Activated CD8-positive, alpha-beta T cell treated with anti-CD3 and anti-CD28 coated beads, Interleukin-2, amount 10 ng/mL, durations not matched to agents 7 days and 5 days (primary cell): ENCODE measurements at regions not wholly inside any gene's neighbourhood (a gene's known extent, or its start where the extent isn't known, plus 50 kb on each side); places are given as distances from the start of the nearest gene placed in this dataset.

Experiments
- ATAC-seq: fragments of 150-1000 bp; cut with Tn5 transposase; one replicate; pipeline ENCODE4 v1.10.0; 2021; ENCODE audit warnings: moderate library complexity
- CTCF ChIA-PET: fragments of 350-600 bp; sonication (Branson Sonifier 250); formaldehyde crosslinking; loops from one replicate; lab custom pipeline; 2021; ENCODE audit warnings: antibody characterized with exemption; lab: Charles Lee
- POLR2A ChIA-PET: fragments of 350-600 bp; sonication (Branson Sonifier 250); formaldehyde crosslinking; loops from one replicate; lab custom pipeline; 2021; ENCODE audit warnings: antibody characterized with exemption; lab: Charles Lee
- DNase-seq: peaks from one replicate; pipeline ENCODE4 v3.0.0-alpha.2; 2020
- H3K27ac Mint-ChIP-seq: one replicate; pipeline ENCODE4 v1.8.0; 2021; ENCODE audit warnings: mild to moderate bottlenecking, mixed read lengths
- H3K27me3 Mint-ChIP-seq: one replicate; pipeline ENCODE4 v1.8.0; 2021; ENCODE audit warnings: low read depth, mixed read lengths
- H3K36me3 Mint-ChIP-seq: one replicate; pipeline ENCODE4 v1.8.0; 2021; ENCODE audit warnings: low read depth, mixed read lengths
- H3K4me1 Mint-ChIP-seq: one replicate; pipeline ENCODE4 v1.8.0; 2021; ENCODE audit warnings: low read depth, mixed read lengths
- H3K4me3 Mint-ChIP-seq: one replicate; pipeline ENCODE4 v1.8.0; 2021; ENCODE audit warnings: mild to moderate bottlenecking, mixed read lengths
- H3K9me3 Mint-ChIP-seq: one replicate; pipeline ENCODE4 v1.8.0; 2022; ENCODE audit warnings: mixed read lengths; ENCODE audit not compliant: insufficient read depth

- ChIA-PET CTCF (no interaction called here), POLR2A (no interaction called here)
- Mint-ChIP-seq H3K4me3 (no peak overlapping the region), H3K4me1 (no peaks in the 10 kb centered on the region), H3K36me3 (no peaks in the 10 kb centered on the region), H3K9me3 (no peaks in the 10 kb centered on the region), H3K27me3 (no peaks in the 10 kb centered on the region), H3K27ac (no peak overlapping the region)
- ATAC-seq (no peak), DNase-seq (no peak)
These were observed 207.8 kb upstream of the AMOT start for GRCh38 chrX:113048480-113048879.

- no peak overlapping the region for H3K27ac Mint-ChIP-seq
- H3K36me3 Mint-ChIP-seq = no peaks in the 10 kb centered on the region
- DNase-seq (no peak), ATAC-seq (no peak)
- H3K4me1 Mint-ChIP-seq = no peaks in the 10 kb centered on the region
- no peak overlapping the region for H3K4me3 Mint-ChIP-seq
- ChIA-PET CTCF (no interaction called here), POLR2A (no interaction called here)
- H3K27me3 Mint-ChIP-seq = no peaks in the 10 kb centered on the region
- H3K9me3 Mint-ChIP-seq = no peaks in the 10 kb centered on the region
These were observed 193.5 kb upstream of the AMOT start for GRCh38 chrX:113033966-113034680.

- Mint-ChIP-seq H3K27ac (no peak overlapping the region), H3K4me1 (no peaks in the 10 kb centered on the region), H3K36me3 (no peaks in the 10 kb centered on the region), H3K27me3 (no peaks in the 10 kb centered on the region), H3K9me3 (no peaks in the 10 kb centered on the region), H3K4me3 (no peak overlapping the region)
- POLR2A ChIA-PET = no interaction called here
- no peak for DNase-seq
- CTCF ChIA-PET = no interaction called here
- no peak for ATAC-seq
These were observed 179.3 kb upstream of the AMOT start for GRCh38 chrX:113019958-113020357.

GRCh38 chrX:113009837-113010236, 169.2 kb upstream of the AMOT start:
- ChIA-PET CTCF (no interaction called here), POLR2A (no interaction called here)
- H3K4me3 Mint-ChIP-seq = no peak overlapping the region
- ATAC-seq (no peak), DNase-seq (no peak)
- H3K4me1 Mint-ChIP-seq = no peaks in the 10 kb centered on the region
- H3K36me3 Mint-ChIP-seq = no peaks in the 10 kb centered on the region
- H3K27me3 Mint-ChIP-seq = no peaks in the 10 kb centered on the region
- H3K27ac Mint-ChIP-seq = no peak overlapping the region
- no peaks in the 10 kb centered on the region for H3K9me3 Mint-ChIP-seq

GRCh38 chrX:113009029-113009428, 168.4 kb upstream of the AMOT start:
- POLR2A ChIA-PET = no interaction called here
- CTCF ChIA-PET = no interaction called here
- no peak for DNase-seq
- no peaks in the 10 kb centered on the region for H3K27me3 Mint-ChIP-seq
- ATAC-seq = no peak
- no peak overlapping the region for H3K4me3 Mint-ChIP-seq
- no peaks in the 10 kb centered on the region for H3K9me3 Mint-ChIP-seq
- no peaks in the 10 kb centered on the region for H3K4me1 Mint-ChIP-seq
- H3K36me3 Mint-ChIP-seq = no peaks in the 10 kb centered on the region
- no peak overlapping the region for H3K27ac Mint-ChIP-seq

- ATAC-seq = no peak
- no peaks in the 10 kb centered on the region for H3K27me3 Mint-ChIP-seq
- CTCF ChIA-PET = no interaction called here
- H3K4me1 Mint-ChIP-seq = no peaks in the 10 kb centered on the region
- no peaks in the 10 kb centered on the region for H3K36me3 Mint-ChIP-seq
- H3K27ac Mint-ChIP-seq = no peak overlapping the region
- DNase-seq = no peak
- POLR2A ChIA-PET = interaction anchor here (0.6 kb wide), 1 partner anchor 36 kb away, joined by 5 read pairs; no protein-coding TSS in a partner anchor
- no peaks in the 10 kb centered on the region for H3K9me3 Mint-ChIP-seq
- H3K4me3 Mint-ChIP-seq = no peak overlapping the region
These were observed 161.2 kb upstream of the AMOT start for GRCh38 chrX:113001836-113002235.

- Mint-ChIP-seq H3K36me3 (no peaks in the 10 kb centered on the region), H3K27ac (no peak overlapping the region), H3K27me3 (no peaks in the 10 kb centered on the region), H3K9me3 (no peaks in the 10 kb centered on the region), H3K4me1 (no peaks in the 10 kb centered on the region), H3K4me3 (no peak overlapping the region)
- DNase-seq = no peak
- CTCF ChIA-PET = no interaction called here
- POLR2A ChIA-PET = no interaction called here
- ATAC-seq = no peak
These were observed 157.4 kb upstream of the AMOT start for GRCh38 chrX:112997991-112998390.

GRCh38 chrX:112991801-112992200, 151.2 kb upstream of the AMOT start:
- H3K9me3 Mint-ChIP-seq = no peaks in the 10 kb centered on the region
- no peaks in the 10 kb centered on the region for H3K36me3 Mint-ChIP-seq
- H3K4me1 Mint-ChIP-seq = no peaks in the 10 kb centered on the region
- H3K27me3 Mint-ChIP-seq = no peaks in the 10 kb centered on the region
- no peak overlapping the region for H3K4me3 Mint-ChIP-seq
- ATAC-seq (no peak), DNase-seq (no peak)
- H3K27ac Mint-ChIP-seq = no peak overlapping the region
- CTCF ChIA-PET = no interaction called here
- POLR2A ChIA-PET = no interaction called here

GRCh38 chrX:112979879-112980278, 139.2 kb upstream of the AMOT start:
- ChIA-PET POLR2A (no interaction called here), CTCF (no interaction called here)
- Mint-ChIP-seq H3K4me1 (no peaks in the 10 kb centered on the region), H3K4me3 (no peak overlapping the region), H3K27me3 (no peaks in the 10 kb centered on the region), H3K9me3 (no peaks in the 10 kb centered on the region), H3K36me3 (no peaks in the 10 kb centered on the region), H3K27ac (no peak overlapping the region)
- DNase-seq = no peak
- no peak for ATAC-seq

- POLR2A ChIA-PET = no interaction called here
- ATAC-seq (no peak), DNase-seq (no peak)
These were observed 127.9 kb upstream of the AMOT start for GRCh38 chrX:112968351-112969133.

GRCh38 chrX:112967903-112968302, 127.3 kb upstream of the AMOT start:
- CTCF ChIA-PET = no interaction called here
- no peak overlapping the region for H3K4me3 Mint-ChIP-seq

More at GRCh38 chrX:112968351-112969133, 127.9 kb upstream of the AMOT start:
- no peaks in the 10 kb centered on the region for H3K9me3 Mint-ChIP-seq
- H3K4me3 Mint-ChIP-seq = no peak overlapping the region
- H3K27ac Mint-ChIP-seq = no peak overlapping the region
- H3K4me1 Mint-ChIP-seq = no peaks in the 10 kb centered on the region
- CTCF ChIA-PET = no interaction called here
- H3K27me3 Mint-ChIP-seq = no peaks in the 10 kb centered on the region
- no peaks in the 10 kb centered on the region for H3K36me3 Mint-ChIP-seq

GRCh38 chrX:112967341-112967740, 126.7 kb upstream of the AMOT start:
- no peak overlapping the region for H3K4me3 Mint-ChIP-seq
- H3K27ac Mint-ChIP-seq = no peak overlapping the region
- ATAC-seq = no peak
- no peaks in the 10 kb centered on the region for H3K27me3 Mint-ChIP-seq
- no peaks in the 10 kb centered on the region for H3K4me1 Mint-ChIP-seq
- CTCF ChIA-PET = no interaction called here
- H3K36me3 Mint-ChIP-seq = no peaks in the 10 kb centered on the region
- H3K9me3 Mint-ChIP-seq = no peaks in the 10 kb centered on the region
- DNase-seq = no peak
- POLR2A ChIA-PET = no interaction called here

More at GRCh38 chrX:112967903-112968302, 127.3 kb upstream of the AMOT start:
- Mint-ChIP-seq H3K27me3 (no peaks in the 10 kb centered on the region), H3K27ac (no peak overlapping the region), H3K4me1 (no peaks in the 10 kb centered on the region), H3K36me3 (no peaks in the 10 kb centered on the region), H3K9me3 (no peaks in the 10 kb centered on the region)
- POLR2A ChIA-PET = no interaction called here
- DNase-seq (no peak), ATAC-seq (no peak)
